Limb (tissue), 2 donors: ENCODE measurements at regions not wholly inside any gene's neighbourhood (a gene's known extent, or its start where the extent isn't known, plus 50 kb on each side); places are given as distances from the start of the nearest gene placed in this dataset.

Experiments used
- DNase-seq, 2 donors: peaks; one replicate each; pipeline ENCODE4 v3.0.0-alpha.2; 2016; ENCODE audit errors: extremely low spot score in 2 of 2

- DNase-seq = peak in 1 of 2 donors; percentile 12
These were observed 208.7 kb downstream of the PTPRU start for GRCh38 chr1:29444782-29445729.

GRCh38 chr1:29444081-29444715, 207.9 kb downstream of the PTPRU start:
- DNase-seq = no peak

GRCh38 chr1:29441916-29442668, 205.8 kb downstream of the PTPRU start:
- peak in 1 of 2 donors; percentile 16 for DNase-seq

GRCh38 chr1:29439615-29440014, 203.3 kb downstream of the PTPRU start:
- DNase-seq = peak in 1 of 2 donors; percentile 15

GRCh38 chr1:29438991-29439390, 202.7 kb downstream of the PTPRU start:
- peak in 1 of 2 donors; percentile 7 for DNase-seq

- DNase-seq = no peak
These were observed 201.6 kb downstream of the PTPRU start for GRCh38 chr1:29437946-29438345.

GRCh38 chr1:29436181-29436785, 200.0 kb downstream of the PTPRU start:
- DNase-seq = no peak

GRCh38 chr1:29433830-29434229, 197.5 kb downstream of the PTPRU start:
- DNase-seq = no peak

- DNase-seq = no peak
These were observed 194.8 kb downstream of the PTPRU start for GRCh38 chr1:29431138-29431537.

- no peak for DNase-seq
These were observed 193.3 kb downstream of the PTPRU start for GRCh38 chr1:29429656-29430055.

- DNase-seq = no peak
These were observed 192.7 kb downstream of the PTPRU start for GRCh38 chr1:29428997-29429396.

GRCh38 chr1:29428280-29428615, 191.9 kb downstream of the PTPRU start:
- DNase-seq = no peak

GRCh38 chr1:29427614-29428279, 191.4 kb downstream of the PTPRU start:
- no peak for DNase-seq

GRCh38 chr1:29426701-29427279, 190.5 kb downstream of the PTPRU start:
- no peak for DNase-seq

- DNase-seq = no peak
These were observed 189.3 kb downstream of the PTPRU start for GRCh38 chr1:29425631-29426030.

- DNase-seq = no peak
These were observed 187.9 kb downstream of the PTPRU start for GRCh38 chr1:29424266-29424665.

- no peak for DNase-seq
These were observed 183.9 kb downstream of the PTPRU start for GRCh38 chr1:29420202-29420601.

- DNase-seq = no peak
These were observed 181.6 kb downstream of the PTPRU start for GRCh38 chr1:29417971-29418370.

GRCh38 chr1:29417147-29417858, 181.0 kb downstream of the PTPRU start:
- no peak for DNase-seq
